ENCODE measurements at regions not wholly inside any gene's neighbourhood (a gene's known extent, or its start where the extent isn't known, plus 50 kb on each side); places are given as distances from the start of the nearest gene placed in this dataset.

DNA sequence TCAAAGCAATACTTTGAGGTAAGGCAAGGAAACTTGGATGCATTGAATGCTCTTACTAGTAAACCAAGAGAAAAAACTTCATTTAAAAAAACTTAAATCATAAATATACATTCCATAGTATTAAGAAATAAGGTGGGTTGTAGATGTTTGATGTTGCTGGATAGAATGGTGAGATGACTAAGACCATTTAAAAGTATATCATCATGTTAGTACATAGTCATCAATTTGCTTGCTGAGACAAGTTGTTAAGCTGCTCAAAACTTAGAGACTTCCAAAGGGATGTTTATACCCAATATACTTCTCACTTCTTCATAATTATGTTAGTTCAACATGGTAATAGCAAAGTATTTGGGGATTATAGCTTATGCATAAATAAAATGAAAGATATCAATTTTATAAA lies 675.5 kb upstream of the MGAT4C start:
- no peak for TF ChIP-seq CTCF (IDR thresholded peaks at IDR 0.05)
- DNase-seq (ENCODE audit: low spot score): no peak
- no peaks in the 10 kb centered on the region for H3K36me3 Mint-ChIP-seq (ENCODE audit: low read depth)
- no peak overlapping the region for H3K4me3 Mint-ChIP-seq (ENCODE audit: unreplicated experiment)
- no peaks in the 10 kb centered on the region for H3K4me1 Mint-ChIP-seq (ENCODE audit: low read depth)
- no peaks in the 10 kb centered on the region for H3K9me3 Mint-ChIP-seq (ENCODE audit: low read depth)
- no peak overlapping the region for H3K27ac Mint-ChIP-seq (ENCODE audit: unreplicated experiment)
- peaks cover 13% of the 10 kb centered on the region for H3K27me3 Mint-ChIP-seq (ENCODE audit: low read depth)

DNA sequence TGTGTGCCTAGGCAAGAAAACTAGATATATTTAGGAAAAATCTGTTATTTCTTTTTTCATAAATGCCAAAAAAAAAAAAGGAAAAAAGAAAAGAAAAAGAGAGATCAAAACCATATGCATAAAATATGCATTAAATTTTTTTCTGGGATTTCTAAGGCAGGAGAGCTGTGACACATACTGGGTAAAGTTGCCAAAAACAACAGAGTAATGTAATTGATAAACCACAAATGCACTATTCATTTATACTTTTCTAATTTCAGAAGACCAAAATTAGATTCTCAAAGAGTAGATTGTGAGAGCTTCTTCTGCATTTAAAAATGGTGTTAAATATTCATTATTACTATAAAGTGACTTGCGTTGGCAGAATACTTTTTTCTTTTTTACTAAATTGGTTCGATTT lies 673.8 kb upstream of the MGAT4C start:
- no peak for DNase-seq (ENCODE audit: low spot score)
- H3K9me3 Mint-ChIP-seq (ENCODE audit: low read depth): no peaks in the 10 kb centered on the region

GRCh38 chr12:86917121-86917520 lies 660.9 kb upstream of the MGAT4C start:
- Mint-ChIP-seq H3K36me3 (ENCODE audit: low read depth) (peaks cover 1% of the 10 kb centered on the region), H3K4me1 (ENCODE audit: low read depth) (no peaks in the 10 kb centered on the region), H3K27ac (ENCODE audit: unreplicated experiment) (no peak overlapping the region), H3K4me3 (ENCODE audit: unreplicated experiment) (no peak overlapping the region), H3K9me3 (ENCODE audit: low read depth) (peaks cover 4% of the 10 kb centered on the region), H3K27me3 (ENCODE audit: low read depth) (peaks cover 7% of the 10 kb centered on the region)
- no peak for DNase-seq (ENCODE audit: low spot score)
- no peak for TF ChIP-seq CTCF (IDR thresholded peaks at IDR 0.05)

More for the DNA sequence above, 673.8 kb upstream of the MGAT4C start:
- peaks cover 3% of the 10 kb centered on the region for H3K4me1 Mint-ChIP-seq (ENCODE audit: low read depth)
- H3K36me3 Mint-ChIP-seq (ENCODE audit: low read depth): no peaks in the 10 kb centered on the region
- no peak overlapping the region for H3K27ac Mint-ChIP-seq (ENCODE audit: unreplicated experiment)
- H3K4me3 Mint-ChIP-seq (ENCODE audit: unreplicated experiment): no peak overlapping the region
- TF ChIP-seq CTCF (IDR thresholded peaks at IDR 0.05): no peak
- H3K27me3 Mint-ChIP-seq (ENCODE audit: low read depth): peaks cover 6% of the 10 kb centered on the region

- H3K4me1 Mint-ChIP-seq (ENCODE audit: low read depth): no peaks in the 10 kb centered on the region
- DNase-seq (ENCODE audit: low spot score): no peak
Observed at GRCh38 chr12:86914721-86915120, 658.5 kb upstream of the MGAT4C start.

GRCh38 chr12:86911973-86912372 lies 655.8 kb upstream of the MGAT4C start:
- Mint-ChIP-seq H3K4me3 (ENCODE audit: unreplicated experiment) (no peak overlapping the region), H3K4me1 (ENCODE audit: low read depth) (no peaks in the 10 kb centered on the region), H3K27ac (ENCODE audit: unreplicated experiment) (no peak overlapping the region), H3K27me3 (ENCODE audit: low read depth) (peaks cover 5% of the 10 kb centered on the region), H3K9me3 (ENCODE audit: low read depth) (no peaks in the 10 kb centered on the region), H3K36me3 (ENCODE audit: low read depth) (no peaks in the 10 kb centered on the region)
- TF ChIP-seq CTCF (IDR thresholded peaks at IDR 0.05): no peak
- DNase-seq (ENCODE audit: low spot score): no peak

More at GRCh38 chr12:86914721-86915120, 658.5 kb upstream of the MGAT4C start:
- Mint-ChIP-seq H3K9me3 (ENCODE audit: low read depth) (no peaks in the 10 kb centered on the region), H3K27me3 (ENCODE audit: low read depth) (peaks cover 7% of the 10 kb centered on the region), H3K27ac (ENCODE audit: unreplicated experiment) (no peak overlapping the region), H3K36me3 (ENCODE audit: low read depth) (peaks cover 1% of the 10 kb centered on the region), H3K4me3 (ENCODE audit: unreplicated experiment) (no peak overlapping the region)
- TF ChIP-seq CTCF (IDR thresholded peaks at IDR 0.05): peak; percentile 87
